Muscle of leg (tissue), 3 donors: ENCODE measurements at regions not wholly inside any gene's neighbourhood (a gene's known extent, or its start where the extent isn't known, plus 50 kb on each side); places are given as distances from the start of the nearest gene placed in this dataset.
"Not testable (repeated sequence)": the region's sequence is repeated elsewhere in the genome, so short reads cannot be mapped to it uniquely, and the experiment has no call there.

ENCODE experiments used
- DNase-seq: peaks from one replicate; pipeline ENCODE4 v3.0.0; 2013
- H3K27ac ChIP-seq: one replicate; pipeline ENCODE4 v1.5.1; 2013; ENCODE audit warnings: mild to moderate bottlenecking, low read length, control low read depth
- H3K27me3 ChIP-seq: one replicate; pipeline ENCODE4 v1.6.1; 2013; ENCODE audit warnings: low read length; ENCODE audit not compliant: control insufficient read depth, insufficient read depth
- H3K36me3 ChIP-seq: one replicate; pipeline ENCODE4 v1.6.1; 2013; ENCODE audit warnings: low read length; ENCODE audit not compliant: control insufficient read depth, insufficient read depth
- H3K4me1 ChIP-seq: one replicate; pipeline ENCODE4 v1.6.1; 2013; ENCODE audit warnings: low read length; ENCODE audit not compliant: control insufficient read depth, insufficient read depth
- H3K4me3 ChIP-seq: one replicate; pipeline ENCODE4 v1.5.1; 2013; ENCODE audit warnings: low read length, control low read depth
- H3K9me3 ChIP-seq: replicated peaks from 2 replicates; pipeline ENCODE4 v1.6.1; 2013; ENCODE audit warnings: low read depth, low read length; ENCODE audit not compliant: control insufficient read depth
- WGBS: methylation state at CpG from one replicate; pipeline ENCODE4 v1.1.5; 2013; ENCODE audit warnings: missing lambda C conversion rate; ENCODE audit not compliant: insufficient coverage; 5-methylcytosine and 5-hydroxymethylcytosine counted together

DNA sequence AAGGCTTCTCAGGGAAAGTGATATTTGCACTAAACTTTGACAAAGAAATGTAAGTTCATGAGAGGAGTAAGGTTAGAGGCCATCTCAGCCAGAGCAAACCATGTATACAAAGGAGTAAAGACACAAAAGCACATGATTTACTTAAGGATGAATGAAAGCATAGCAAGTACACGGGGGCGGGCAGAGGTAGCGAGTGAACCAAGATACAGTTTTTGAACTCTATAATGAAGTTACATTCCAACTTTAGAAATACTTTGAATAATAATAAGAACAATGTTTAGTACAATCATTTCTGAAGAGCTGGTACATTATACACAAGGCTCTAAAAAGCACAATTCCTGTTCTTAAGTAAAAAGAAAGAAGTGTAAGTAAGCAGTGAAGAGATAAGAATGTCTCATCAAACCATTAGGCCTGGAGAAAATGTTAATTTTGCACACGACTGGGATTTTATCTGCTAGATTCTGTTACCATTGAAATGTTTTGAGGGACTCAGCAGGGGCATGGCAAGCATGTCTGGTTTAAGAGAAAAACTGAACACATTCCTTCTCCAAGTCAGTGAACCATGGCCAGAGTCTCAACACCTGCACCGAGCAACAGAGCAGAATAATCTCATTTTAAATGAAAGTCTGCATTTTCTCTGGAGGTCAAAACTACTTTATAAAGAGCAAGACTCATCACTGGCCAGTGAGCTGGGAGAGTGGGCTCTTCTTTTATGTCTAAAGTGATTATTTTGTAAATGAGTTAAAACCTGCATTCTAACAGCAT lies 147.6 kb upstream of the TRPM3 start:
- Histone ChIP-seq H3K27ac (no peak overlapping the region), H3K4me3 (no peak overlapping the region), H3K9me3 (no peaks in the 10 kb centered on the region), H3K27me3 (no peaks in the 10 kb centered on the region), H3K36me3 (no peaks in the 10 kb centered on the region), H3K4me1 (no peaks in the 10 kb centered on the region)
- DNase-seq, result no peak
- no CpG with 5 or more reads among the region's 5 CpGs for WGBS

GRCh38 chr9:71263451-71263850 lies 142.0 kb upstream of the TRPM3 start:
- Histone ChIP-seq H3K9me3 (no peaks in the 10 kb centered on the region), H3K27ac (no peak overlapping the region), H3K4me1 (no peaks in the 10 kb centered on the region), H3K4me3 (no peak overlapping the region), H3K36me3 (no peaks in the 10 kb centered on the region), H3K27me3 (no peaks in the 10 kb centered on the region)
- DNase-seq, result no peak

- DNase-seq, H3K27me3 ChIP-seq, H3K4me1 ChIP-seq, H3K27ac ChIP-seq, H3K36me3 ChIP-seq, H3K9me3 ChIP-seq, H3K4me3 ChIP-seq: not testable (repeated sequence)
- no CpG with 5 or more reads among the region's 2 CpGs for WGBS
These were observed 139.0 kb upstream of the TRPM3 start for GRCh38 chr9:71260419-71260818.

- no peaks in the 10 kb centered on the region for H3K27me3 ChIP-seq
- no peaks in the 10 kb centered on the region for H3K4me1 ChIP-seq
- no peak for DNase-seq
- no peaks in the 10 kb centered on the region for H3K36me3 ChIP-seq
- no peaks in the 10 kb centered on the region for H3K9me3 ChIP-seq
- H3K27ac ChIP-seq, result no peak overlapping the region
- no peak overlapping the region for H3K4me3 ChIP-seq
These were observed 133.3 kb upstream of the TRPM3 start for GRCh38 chr9:71254592-71255277.

- no peak for DNase-seq
- H3K4me3 ChIP-seq, result no peak overlapping the region
- no peaks in the 10 kb centered on the region for H3K9me3 ChIP-seq
- H3K27me3 ChIP-seq, result no peaks in the 10 kb centered on the region
- H3K4me1 ChIP-seq, result no peaks in the 10 kb centered on the region
- no CpG with 5 or more reads among the region's 1 CpG for WGBS
- no peak overlapping the region for H3K27ac ChIP-seq
- no peaks in the 10 kb centered on the region for H3K36me3 ChIP-seq
These were observed 131.6 kb upstream of the TRPM3 start for GRCh38 chr9:71253011-71253410.

GRCh38 chr9:71250581-71250980 lies 129.2 kb upstream of the TRPM3 start:
- DNase-seq, result no peak
- Histone ChIP-seq H3K27me3 (no peaks in the 10 kb centered on the region), H3K36me3 (no peaks in the 10 kb centered on the region), H3K27ac (no peak overlapping the region), H3K4me1 (no peaks in the 10 kb centered on the region), H3K9me3 (no peaks in the 10 kb centered on the region), H3K4me3 (no peak overlapping the region)
- 29% methylated on average over 4 of the region's 4 CpGs for WGBS

GRCh38 chr9:71249729-71250317 lies 128.4 kb upstream of the TRPM3 start:
- Histone ChIP-seq H3K27me3 (no peaks in the 10 kb centered on the region), H3K4me1 (no peaks in the 10 kb centered on the region), H3K27ac (no peak overlapping the region), H3K9me3 (no peaks in the 10 kb centered on the region), H3K4me3 (no peak overlapping the region), H3K36me3 (no peaks in the 10 kb centered on the region)
- peak; percentile 88 for DNase-seq
- no CpG with 5 or more reads among the region's 5 CpGs for WGBS

GRCh38 chr9:71245651-71246050 lies 124.2 kb upstream of the TRPM3 start:
- DNase-seq, result no peak
- Histone ChIP-seq H3K27me3 (no peaks in the 10 kb centered on the region), H3K36me3 (no peaks in the 10 kb centered on the region), H3K27ac (no peak overlapping the region), H3K9me3 (no peaks in the 10 kb centered on the region), H3K4me3 (no peak overlapping the region), H3K4me1 (no peaks in the 10 kb centered on the region)

- Histone ChIP-seq H3K4me3 (no peak overlapping the region), H3K27ac (no peak overlapping the region), H3K9me3 (no peaks in the 10 kb centered on the region), H3K36me3 (no peaks in the 10 kb centered on the region), H3K27me3 (no peaks in the 10 kb centered on the region), H3K4me1 (no peaks in the 10 kb centered on the region)
- WGBS, result 58% methylated on average over 3 of the region's 5 CpGs
- DNase-seq, result no peak
These were observed 122.5 kb upstream of the TRPM3 start for GRCh38 chr9:71243951-71244350.

GRCh38 chr9:71242081-71242480 lies 120.7 kb upstream of the TRPM3 start:
- Histone ChIP-seq H3K4me1 (no peaks in the 10 kb centered on the region), H3K9me3 (no peaks in the 10 kb centered on the region), H3K4me3 (no peak overlapping the region), H3K36me3 (no peaks in the 10 kb centered on the region), H3K27me3 (no peaks in the 10 kb centered on the region), H3K27ac (no peak overlapping the region)
- no peak for DNase-seq
- WGBS, result 81% methylated on average over 4 of the region's 6 CpGs
